Loucy (cell line): ENCODE measurements at regions not wholly inside any gene's neighbourhood (a gene's known extent, or its start where the extent isn't known, plus 50 kb on each side); places are given as distances from the start of the nearest gene placed in this dataset.

ENCODE experiments used
- CTCF ChIP-seq: fragments of 200-600 bp; sonication (generic); conservative IDR thresholded peaks from 2 replicates; pipeline ENCODE4 v1.5.1; 2014; ENCODE audit warnings: mild to moderate bottlenecking, antibody characterized with exemption, low read length
- EZH2phosphoT487 ChIP-seq: fragments of 200-600 bp; IDR thresholded peaks from 2 replicates; pipeline ENCODE4 v1.6.1; 2018; ENCODE audit warnings: antibody characterized with exemption, mild to moderate bottlenecking, moderate library complexity, borderline replicate concordance

DNA sequence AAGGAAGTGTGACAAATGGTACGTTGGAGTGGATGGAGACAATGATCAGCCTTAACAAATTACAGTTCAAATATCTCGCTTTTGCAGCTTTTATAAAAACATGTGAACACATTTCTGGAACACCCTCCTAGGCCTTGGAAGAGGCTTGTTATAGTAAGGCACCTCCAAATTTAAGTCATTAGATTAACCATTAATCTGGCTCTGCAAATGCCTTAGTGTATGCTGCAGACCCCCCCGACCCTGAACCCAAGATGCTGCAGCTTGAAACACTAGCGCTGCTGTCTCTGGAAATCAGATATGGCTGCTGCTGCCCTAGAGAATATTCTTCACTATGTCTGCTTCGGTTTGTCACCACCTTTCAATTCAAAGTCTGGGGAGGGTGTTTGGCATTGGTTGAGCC lies 196.4 kb downstream of the MIS18A start:
- TF ChIP-seq CTCF (no peak), EZH2phosphoT487 (no peak)
